GM12872 (cell line): ENCODE measurements at regions not wholly inside any gene's neighbourhood (a gene's known extent, or its start where the extent isn't known, plus 50 kb on each side); places are given as distances from the start of the nearest gene placed in this dataset.

Source experiments
- TF ChIP-seq, protein P1 (sequence below): IDR thresholded peaks from 3 replicates; pipeline ENCODE4 v1.5.1; 2011; ENCODE audit warnings: low read depth, mild to moderate bottlenecking, low read length, moderate library complexity; ENCODE audit not compliant: insufficient read depth

DNA sequence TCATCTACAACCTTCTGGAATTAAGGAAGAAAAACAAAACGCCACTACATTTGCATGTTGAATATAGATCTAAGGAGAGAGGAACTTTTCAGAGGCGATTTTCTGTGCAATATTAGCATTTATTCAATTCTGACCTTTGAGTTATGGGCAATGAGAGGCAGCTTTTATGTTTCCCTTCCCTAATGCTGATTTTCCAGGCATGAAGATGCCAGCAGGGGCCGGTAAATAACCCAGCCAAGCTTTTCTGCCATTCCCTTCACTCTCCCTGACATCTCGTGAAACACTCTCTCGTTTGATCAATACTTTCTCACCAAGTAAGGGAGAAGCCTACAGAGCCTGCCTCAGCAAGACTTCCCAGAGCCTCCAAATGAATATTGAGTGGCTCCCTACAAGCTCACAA, 470.5 kb upstream of the GOT2 start:
- TF ChIP-seq, protein P1, sequence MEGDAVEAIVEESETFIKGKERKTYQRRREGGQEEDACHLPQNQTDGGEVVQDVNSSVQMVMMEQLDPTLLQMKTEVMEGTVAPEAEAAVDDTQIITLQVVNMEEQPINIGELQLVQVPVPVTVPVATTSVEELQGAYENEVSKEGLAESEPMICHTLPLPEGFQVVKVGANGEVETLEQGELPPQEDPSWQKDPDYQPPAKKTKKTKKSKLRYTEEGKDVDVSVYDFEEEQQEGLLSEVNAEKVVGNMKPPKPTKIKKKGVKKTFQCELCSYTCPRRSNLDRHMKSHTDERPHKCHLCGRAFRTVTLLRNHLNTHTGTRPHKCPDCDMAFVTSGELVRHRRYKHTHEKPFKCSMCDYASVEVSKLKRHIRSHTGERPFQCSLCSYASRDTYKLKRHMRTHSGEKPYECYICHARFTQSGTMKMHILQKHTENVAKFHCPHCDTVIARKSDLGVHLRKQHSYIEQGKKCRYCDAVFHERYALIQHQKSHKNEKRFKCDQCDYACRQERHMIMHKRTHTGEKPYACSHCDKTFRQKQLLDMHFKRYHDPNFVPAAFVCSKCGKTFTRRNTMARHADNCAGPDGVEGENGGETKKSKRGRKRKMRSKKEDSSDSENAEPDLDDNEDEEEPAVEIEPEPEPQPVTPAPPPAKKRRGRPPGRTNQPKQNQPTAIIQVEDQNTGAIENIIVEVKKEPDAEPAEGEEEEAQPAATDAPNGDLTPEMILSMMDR = no peak

DNA sequence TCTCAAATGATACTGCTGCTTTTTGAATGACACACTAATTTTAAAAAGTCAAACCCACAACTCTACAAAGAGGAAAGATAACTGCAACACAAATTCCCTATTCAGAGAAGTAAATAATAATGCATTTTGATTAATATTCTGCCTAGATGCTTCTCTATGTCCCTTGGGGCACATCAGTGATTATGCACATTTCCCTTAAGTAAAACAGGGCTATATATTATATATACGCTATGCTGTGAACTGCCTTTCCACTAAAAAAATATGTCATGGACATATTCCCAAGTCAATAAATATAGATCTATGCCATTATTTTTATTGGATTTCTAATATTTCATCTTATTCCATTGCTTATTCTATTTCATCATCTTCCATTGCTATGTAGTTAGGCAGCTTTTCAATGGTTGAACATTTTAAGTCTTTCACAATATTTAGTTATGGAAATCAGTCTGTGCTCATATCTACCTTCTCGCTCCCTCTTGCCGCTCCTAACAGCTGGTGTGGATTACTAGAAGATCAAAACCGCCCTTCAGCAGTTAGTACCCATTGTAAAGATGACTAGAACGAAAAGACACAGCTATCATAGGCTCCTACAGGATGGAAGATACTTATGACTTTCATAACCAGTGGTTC, 468.2 kb upstream of the GOT2 start:
- TF ChIP-seq, protein P1 = no peak

GRCh38 chr16:59201821-59202220, 467.7 kb upstream of the GOT2 start:
- TF ChIP-seq, protein P1 = no peak

- TF ChIP-seq, protein P1 = no peak
These were observed 467.0 kb upstream of the GOT2 start for GRCh38 chr16:59201160-59201559.

DNA sequence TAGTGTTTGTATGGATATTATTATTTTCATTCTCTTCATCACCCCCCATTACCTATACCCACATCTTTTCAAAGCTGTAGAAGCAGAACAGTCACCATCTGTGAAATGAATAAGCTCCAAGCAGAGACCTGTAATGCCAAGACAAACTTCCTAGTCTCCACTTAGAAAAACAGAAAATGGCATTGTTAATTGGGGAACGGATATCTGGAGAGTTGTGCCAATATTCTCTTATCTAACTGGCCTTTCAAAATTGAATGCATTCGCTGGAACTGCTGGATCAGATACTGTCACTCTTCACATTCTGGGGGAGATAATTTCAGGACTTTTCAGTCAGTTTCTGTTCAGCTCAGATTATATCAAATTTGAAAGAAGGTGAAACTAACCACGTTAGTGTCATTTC, 464.4 kb upstream of the GOT2 start:
- TF ChIP-seq, protein P1 = no peak

DNA sequence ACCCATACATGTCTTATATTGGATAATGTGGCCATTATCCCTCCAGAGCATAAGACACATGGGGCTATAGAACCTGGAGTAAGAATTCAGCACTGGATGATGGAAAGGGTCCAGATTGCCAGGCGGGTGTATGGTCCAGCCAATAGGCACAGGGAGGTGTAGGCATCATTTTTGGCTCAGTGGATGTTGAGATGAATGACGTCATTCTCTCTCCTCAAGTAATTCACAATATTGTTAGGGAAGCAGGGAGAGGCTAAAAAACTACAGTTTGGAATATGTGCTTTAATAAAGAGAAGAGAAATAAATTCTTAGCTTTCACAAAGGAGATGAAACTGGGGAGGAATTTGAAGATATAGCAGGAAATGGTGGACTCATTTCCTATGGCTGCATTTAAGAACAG, 461.1 kb upstream of the GOT2 start:
- TF ChIP-seq, protein P1 = no peak

DNA sequence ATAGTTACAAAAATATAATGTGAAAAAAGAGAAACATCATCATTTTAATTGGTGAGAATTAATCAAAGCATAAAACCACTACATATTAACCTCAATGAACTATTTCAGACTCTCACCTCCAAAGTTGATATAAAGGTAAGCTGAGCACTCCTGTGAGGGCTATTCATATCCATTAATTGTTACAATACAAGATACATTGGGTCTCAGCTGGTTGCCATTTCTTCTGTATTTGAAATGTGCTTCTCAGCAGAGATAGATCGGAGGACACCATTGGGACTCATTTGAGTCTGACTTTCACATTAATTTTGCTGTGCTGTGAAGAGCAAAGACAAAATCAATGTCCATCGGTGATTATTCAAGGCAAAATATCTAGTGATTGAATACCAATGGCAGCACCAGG, 459.5 kb upstream of the GOT2 start:
- TF ChIP-seq, protein P1 = no peak
